Parathyroid adenoma (tissue), 2 donors: ENCODE measurements at regions not wholly inside any gene's neighbourhood (a gene's known extent, or its start where the extent isn't known, plus 50 kb on each side); places are given as distances from the start of the nearest gene placed in this dataset.

ENCODE experiments used
- H2AFZ ChIP-seq: fragments of 300-600 bp; sonication (generic); one replicate; pipeline ENCODE4 v1.7.0; 2017; ENCODE audit warnings: antibody characterized with exemption, mild to moderate bottlenecking
- H3K27ac ChIP-seq: fragments of 300-600 bp; sonication (generic); one replicate; pipeline ENCODE4 v1.7.0; 2017
- H3K27me3 ChIP-seq: fragments of 300-600 bp; sonication (generic); one replicate; pipeline ENCODE4 v1.7.0; 2017; ENCODE audit warnings: low read length; ENCODE audit not compliant: control insufficient read depth, insufficient read depth
- H3K36me3 ChIP-seq: fragments of 300-600 bp; sonication (generic); one replicate; pipeline ENCODE4 v1.7.0; 2017; ENCODE audit warnings: low read length; ENCODE audit not compliant: control insufficient read depth, insufficient read depth
- H3K4me1 ChIP-seq: fragments of 300-600 bp; sonication (generic); one replicate; pipeline ENCODE4 v1.7.0; 2017; ENCODE audit warnings: control low read depth
- H3K4me2 ChIP-seq: fragments of 300-600 bp; sonication (generic); one replicate; pipeline ENCODE4 v1.7.0; 2017; ENCODE audit warnings: low read length
- H3K4me3 ChIP-seq: fragments of 300-600 bp; sonication (generic); one replicate; pipeline ENCODE4 v1.7.0; 2017; ENCODE audit warnings: low read depth, low read length
- H3K79me2 ChIP-seq: fragments of 300-600 bp; sonication (generic); one replicate; pipeline ENCODE4 v1.7.0; 2017; ENCODE audit warnings: control low read depth
- H3K9ac ChIP-seq: fragments of 300-600 bp; sonication (generic); one replicate; pipeline ENCODE4 v1.7.0; 2017; ENCODE audit warnings: mild to moderate bottlenecking
- H3K9me3 ChIP-seq: fragments of 300-600 bp; sonication (generic); one replicate; pipeline ENCODE4 v1.7.0; 2017; ENCODE audit warnings: low read length; ENCODE audit not compliant: control insufficient read depth
- TF ChIP-seq, protein P1 (sequence below): fragments of 300-600 bp; sonication (generic); IDR thresholded peaks from one replicate; pipeline ENCODE4 v1.7.0; 2017; ENCODE audit warnings: antibody characterized with exemption, mild to moderate bottlenecking
- donor health status: primary hyperparathyroidism.

DNA sequence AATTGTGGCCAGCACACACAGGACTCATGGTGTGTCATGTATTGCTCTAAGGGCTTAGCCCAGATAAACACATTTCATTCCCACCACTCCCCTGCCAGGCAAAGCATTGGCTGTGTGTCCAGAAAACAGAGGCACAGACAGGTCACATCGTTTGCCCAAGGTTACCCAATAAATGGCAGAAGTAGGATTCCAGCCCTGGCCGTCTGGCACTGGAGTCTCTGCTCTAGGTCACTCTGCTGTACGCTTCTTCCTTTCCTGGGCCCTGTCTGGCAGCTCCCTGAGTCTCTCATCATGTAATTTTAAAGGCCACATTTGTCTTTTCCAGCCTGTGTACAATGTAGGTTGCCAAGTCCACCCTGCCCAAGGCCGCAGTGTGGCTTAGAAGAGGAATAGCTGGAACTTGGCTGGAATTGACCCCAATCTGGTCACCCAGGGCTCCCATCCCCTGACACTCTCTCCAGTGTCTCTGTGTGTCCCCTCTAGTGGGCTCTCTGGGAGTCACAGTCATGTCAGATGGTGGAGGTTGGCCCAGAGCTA, 264.5 kb upstream of the TSHZ3 start:
- no peak overlapping the region for H3K27ac ChIP-seq
- H3K36me3 ChIP-seq: no peaks in the 10 kb centered on the region
- H3K4me1 ChIP-seq: no peaks in the 10 kb centered on the region
- no peak overlapping the region for H3K4me2 ChIP-seq
- no peaks in the 10 kb centered on the region for H3K79me2 ChIP-seq
- H3K9ac ChIP-seq: no peak overlapping the region
- H3K9me3 ChIP-seq: no peaks in the 10 kb centered on the region
- H2AFZ ChIP-seq: no peak overlapping the region
- TF ChIP-seq, protein P1, sequence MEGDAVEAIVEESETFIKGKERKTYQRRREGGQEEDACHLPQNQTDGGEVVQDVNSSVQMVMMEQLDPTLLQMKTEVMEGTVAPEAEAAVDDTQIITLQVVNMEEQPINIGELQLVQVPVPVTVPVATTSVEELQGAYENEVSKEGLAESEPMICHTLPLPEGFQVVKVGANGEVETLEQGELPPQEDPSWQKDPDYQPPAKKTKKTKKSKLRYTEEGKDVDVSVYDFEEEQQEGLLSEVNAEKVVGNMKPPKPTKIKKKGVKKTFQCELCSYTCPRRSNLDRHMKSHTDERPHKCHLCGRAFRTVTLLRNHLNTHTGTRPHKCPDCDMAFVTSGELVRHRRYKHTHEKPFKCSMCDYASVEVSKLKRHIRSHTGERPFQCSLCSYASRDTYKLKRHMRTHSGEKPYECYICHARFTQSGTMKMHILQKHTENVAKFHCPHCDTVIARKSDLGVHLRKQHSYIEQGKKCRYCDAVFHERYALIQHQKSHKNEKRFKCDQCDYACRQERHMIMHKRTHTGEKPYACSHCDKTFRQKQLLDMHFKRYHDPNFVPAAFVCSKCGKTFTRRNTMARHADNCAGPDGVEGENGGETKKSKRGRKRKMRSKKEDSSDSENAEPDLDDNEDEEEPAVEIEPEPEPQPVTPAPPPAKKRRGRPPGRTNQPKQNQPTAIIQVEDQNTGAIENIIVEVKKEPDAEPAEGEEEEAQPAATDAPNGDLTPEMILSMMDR: no peak
- no peak overlapping the region for H3K4me3 ChIP-seq
- H3K27me3 ChIP-seq: no peaks in the 10 kb centered on the region

- H3K27ac ChIP-seq: no peak overlapping the region
- H3K36me3 ChIP-seq: no peaks in the 10 kb centered on the region
- no peak overlapping the region for H3K9ac ChIP-seq
- H3K79me2 ChIP-seq: no peaks in the 10 kb centered on the region
- TF ChIP-seq, protein P1: no peak
- H3K9me3 ChIP-seq: no peaks in the 10 kb centered on the region
- no peak overlapping the region for H3K4me3 ChIP-seq
- H3K4me1 ChIP-seq: no peaks in the 10 kb centered on the region
- H3K27me3 ChIP-seq: no peaks in the 10 kb centered on the region
- no peak overlapping the region for H3K4me2 ChIP-seq
- H2AFZ ChIP-seq: no peak overlapping the region
Observed at GRCh38 chr19:31616031-31616430, 266.8 kb upstream of the TSHZ3 start.

DNA sequence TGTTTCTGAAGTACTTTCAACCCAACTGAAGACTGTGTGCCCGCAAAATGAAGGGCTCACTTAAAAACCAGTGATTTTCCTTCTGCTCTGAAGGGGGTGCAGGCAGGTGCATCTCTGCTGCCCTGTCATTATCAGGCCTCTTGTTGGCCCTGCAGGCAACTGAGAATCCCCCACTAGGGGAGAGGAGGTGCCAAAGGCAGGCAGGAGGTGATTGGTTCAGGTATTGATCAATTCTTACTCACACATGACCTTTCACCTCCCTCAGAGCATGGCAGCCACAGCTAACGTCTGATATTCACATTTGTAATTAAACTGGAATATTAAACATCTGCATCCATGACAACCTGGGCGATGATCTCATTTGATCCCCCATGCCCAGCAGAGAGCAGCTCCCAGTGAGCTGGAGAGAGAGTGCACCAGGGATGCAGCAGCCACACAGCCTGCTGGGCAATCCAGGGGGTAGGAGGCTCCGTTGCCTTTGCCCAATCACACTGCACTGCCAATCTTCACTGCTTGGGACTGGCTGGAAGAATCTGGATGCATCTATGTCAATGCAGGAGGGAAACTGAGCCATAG, 267.9 kb upstream of the TSHZ3 start:
- Histone ChIP-seq H3K9me3 (no peaks in the 10 kb centered on the region), H3K36me3 (no peaks in the 10 kb centered on the region), H3K79me2 (no peaks in the 10 kb centered on the region), H3K4me2 (no peak overlapping the region), H3K4me1 (no peaks in the 10 kb centered on the region), H3K27ac (no peak overlapping the region), H3K9ac (no peak overlapping the region), H2AFZ (no peak overlapping the region), H3K27me3 (no peaks in the 10 kb centered on the region), H3K4me3 (no peak overlapping the region)
- TF ChIP-seq, protein P1: no peak

GRCh38 chr19:31625056-31625455, 275.8 kb upstream of the TSHZ3 start:
- H2AFZ ChIP-seq: no peak overlapping the region
- H3K9me3 ChIP-seq: no peaks in the 10 kb centered on the region

More at GRCh38 chr19:31625056-31625455, 275.8 kb upstream of the TSHZ3 start:
- Histone ChIP-seq H3K27ac (no peak overlapping the region), H3K36me3 (no peaks in the 10 kb centered on the region), H3K79me2 (no peaks in the 10 kb centered on the region), H3K4me2 (no peak overlapping the region), H3K4me1 (no peaks in the 10 kb centered on the region), H3K4me3 (no peak overlapping the region), H3K27me3 (no peaks in the 10 kb centered on the region), H3K9ac (no peak overlapping the region)
- TF ChIP-seq, protein P1: no peak
